ENCODE measurements at regions not wholly inside any gene's neighbourhood (a gene's known extent, or its start where the extent isn't known, plus 50 kb on each side); places are given as distances from the start of the nearest gene placed in this dataset.
"Not testable (repeated sequence)": the region's sequence is repeated elsewhere in the genome, so short reads cannot be mapped to it uniquely, and the experiment has no call there.

GRCh38 chr4:131644619-131645018 lies 1504.5 kb upstream of the PCDH10 start:
- H3K27ac ChIP-seq (ENCODE audit: low read depth, low read length): no peak overlapping the region
- H3K4me3 ChIP-seq (ENCODE audit: low read depth in 1 of 2, low read length in 2 of 2): no peak overlapping the region
- no peaks in the 10 kb centered on the region for H3K4me1 ChIP-seq (ENCODE audit: control insufficient read depth in 1 of 2, insufficient read depth in 2 of 2, low read length in 2 of 2)
- H3K9me3 ChIP-seq (ENCODE audit: control insufficient read depth in 1 of 2, low read length in 2 of 2): peaks cover 0 to 3% of the 10 kb centered on the region in 2 donors
- H3K9ac ChIP-seq (ENCODE audit: low read depth in 1 of 2, low read length in 2 of 2): no peak overlapping the region
- no peaks in the 10 kb centered on the region for H3K27me3 ChIP-seq (ENCODE audit: control insufficient read depth in 1 of 2, insufficient read depth in 2 of 2, low read length in 2 of 2)
- no peaks in the 10 kb centered on the region for H3K36me3 ChIP-seq (ENCODE audit: control insufficient read depth in 1 of 2, insufficient read depth in 2 of 2, low read length in 2 of 2)

GRCh38 chr4:131649227-131649626 lies 1499.9 kb upstream of the PCDH10 start:
- H3K36me3 ChIP-seq (ENCODE audit: control insufficient read depth in 1 of 2, insufficient read depth in 2 of 2, low read length in 2 of 2): no peaks in the 10 kb centered on the region
- no peak overlapping the region for H3K27ac ChIP-seq (ENCODE audit: low read depth, low read length)
- H3K9me3 ChIP-seq (ENCODE audit: control insufficient read depth in 1 of 2, low read length in 2 of 2): peaks cover 0 to 5% of the 10 kb centered on the region in 2 donors
- no peak overlapping the region for H3K9ac ChIP-seq (ENCODE audit: low read depth in 1 of 2, low read length in 2 of 2)
- H3K4me1 ChIP-seq (ENCODE audit: control insufficient read depth in 1 of 2, insufficient read depth in 2 of 2, low read length in 2 of 2): no peaks in the 10 kb centered on the region
- H3K27me3 ChIP-seq (ENCODE audit: control insufficient read depth in 1 of 2, insufficient read depth in 2 of 2, low read length in 2 of 2): no peaks in the 10 kb centered on the region
- H3K4me3 ChIP-seq (ENCODE audit: low read depth in 1 of 2, low read length in 2 of 2): no peak overlapping the region

DNA sequence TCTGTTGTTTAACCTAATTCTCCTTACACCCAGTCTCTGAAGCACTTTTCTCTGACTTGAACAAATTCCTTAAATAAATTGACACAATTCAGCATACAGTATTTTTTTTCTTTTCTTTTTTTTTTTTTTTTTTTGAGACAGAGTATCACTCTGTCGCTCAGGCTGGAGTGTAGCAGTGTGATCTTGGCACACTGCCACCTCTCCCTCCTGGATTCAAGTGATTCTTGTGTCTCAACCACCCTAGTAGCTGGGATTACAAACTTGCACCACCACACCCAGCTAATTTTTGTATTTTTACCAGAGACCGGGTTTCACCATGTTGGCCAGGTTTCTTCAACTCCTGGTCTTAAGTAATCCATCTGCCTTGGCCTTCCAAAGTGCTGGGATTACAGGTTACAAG lies 1498.1 kb upstream of the PCDH10 start:
- Histone ChIP-seq H3K27ac (ENCODE audit: low read depth, low read length) (no peak overlapping the region), H3K9ac (ENCODE audit: low read depth in 1 of 2, low read length in 2 of 2) (no peak overlapping the region), H3K36me3 (ENCODE audit: control insufficient read depth in 1 of 2, insufficient read depth in 2 of 2, low read length in 2 of 2) (no peaks in the 10 kb centered on the region), H3K4me1 (ENCODE audit: control insufficient read depth in 1 of 2, insufficient read depth in 2 of 2, low read length in 2 of 2) (no peaks in the 10 kb centered on the region), H3K9me3 (ENCODE audit: control insufficient read depth in 1 of 2, low read length in 2 of 2) (peaks cover 0 to 5% of the 10 kb centered on the region in 2 donors), H3K4me3 (ENCODE audit: low read depth in 1 of 2, low read length in 2 of 2) (no peak overlapping the region), H3K27me3 (ENCODE audit: control insufficient read depth in 1 of 2, insufficient read depth in 2 of 2, low read length in 2 of 2) (no peaks in the 10 kb centered on the region)

DNA sequence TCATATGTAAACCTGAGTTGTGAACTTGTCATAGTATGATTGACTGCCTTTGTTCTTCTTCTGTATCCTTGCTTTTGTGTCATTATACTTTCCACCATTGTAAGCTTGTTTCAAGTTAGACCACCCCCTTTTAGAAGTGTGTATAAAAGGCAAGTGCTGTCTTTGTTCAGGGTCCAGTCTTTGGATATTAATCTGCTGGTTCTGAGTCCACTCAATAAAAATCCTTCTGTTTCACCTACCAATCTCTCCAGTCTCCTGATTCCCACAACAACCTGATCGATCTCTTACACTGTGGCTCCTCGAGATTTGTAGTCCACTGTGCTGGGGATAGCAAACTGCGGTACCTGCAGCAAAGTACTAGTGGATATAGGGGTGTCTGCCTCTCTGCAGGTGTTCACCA lies 1465.8 kb upstream of the PCDH10 start:
- not testable (repeated sequence) for H3K4me1 ChIP-seq (ENCODE audit: control insufficient read depth in 1 of 2, insufficient read depth in 2 of 2, low read length in 2 of 2); H3K9ac ChIP-seq (ENCODE audit: low read depth in 1 of 2, low read length in 2 of 2); H3K4me3 ChIP-seq (ENCODE audit: low read depth in 1 of 2, low read length in 2 of 2); H3K27ac ChIP-seq (ENCODE audit: low read depth, low read length); H3K27me3 ChIP-seq (ENCODE audit: control insufficient read depth in 1 of 2, insufficient read depth in 2 of 2, low read length in 2 of 2); H3K9me3 ChIP-seq (ENCODE audit: control insufficient read depth in 1 of 2, low read length in 2 of 2); H3K36me3 ChIP-seq (ENCODE audit: control insufficient read depth in 1 of 2, insufficient read depth in 2 of 2, low read length in 2 of 2)

GRCh38 chr4:131721883-131722282 lies 1427.2 kb upstream of the PCDH10 start:
- Histone ChIP-seq H3K27me3 (ENCODE audit: control insufficient read depth in 1 of 2, insufficient read depth in 2 of 2, low read length in 2 of 2) (no peaks in the 10 kb centered on the region), H3K9ac (ENCODE audit: low read depth in 1 of 2, low read length in 2 of 2) (no peak overlapping the region), H3K4me3 (ENCODE audit: low read depth in 1 of 2, low read length in 2 of 2) (no peak overlapping the region), H3K4me1 (ENCODE audit: control insufficient read depth in 1 of 2, insufficient read depth in 2 of 2, low read length in 2 of 2) (no peaks in the 10 kb centered on the region), H3K36me3 (ENCODE audit: control insufficient read depth in 1 of 2, insufficient read depth in 2 of 2, low read length in 2 of 2) (no peaks in the 10 kb centered on the region), H3K27ac (ENCODE audit: low read depth, low read length) (no peak overlapping the region), H3K9me3 (ENCODE audit: control insufficient read depth in 1 of 2, low read length in 2 of 2) (no peaks in the 10 kb centered on the region)

DNA sequence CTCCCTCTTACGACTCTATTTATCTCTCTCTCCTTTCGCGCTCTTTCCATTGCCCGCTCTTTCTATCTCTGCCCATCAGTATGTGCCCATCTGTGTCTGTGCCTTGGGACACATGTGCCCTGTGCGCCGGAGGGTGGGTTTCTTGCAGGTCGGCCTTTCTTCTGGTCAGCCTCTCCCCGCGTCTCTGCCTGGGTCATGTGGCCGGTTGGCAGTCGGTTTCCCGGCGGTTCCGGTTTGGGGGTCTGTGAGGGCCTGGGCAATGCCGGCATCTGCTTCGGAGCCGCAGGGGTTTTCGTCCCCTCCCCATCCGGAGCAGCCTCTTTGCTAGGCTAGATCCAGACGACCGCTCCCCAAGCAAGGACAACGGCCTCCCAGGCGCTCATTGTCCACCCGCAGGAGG lies 1426.0 kb upstream of the PCDH10 start:
- not testable (repeated sequence) for H3K4me3 ChIP-seq (ENCODE audit: low read depth in 1 of 2, low read length in 2 of 2); H3K9me3 ChIP-seq (ENCODE audit: control insufficient read depth in 1 of 2, low read length in 2 of 2); H3K4me1 ChIP-seq (ENCODE audit: control insufficient read depth in 1 of 2, insufficient read depth in 2 of 2, low read length in 2 of 2); H3K27me3 ChIP-seq (ENCODE audit: control insufficient read depth in 1 of 2, insufficient read depth in 2 of 2, low read length in 2 of 2); H3K36me3 ChIP-seq (ENCODE audit: control insufficient read depth in 1 of 2, insufficient read depth in 2 of 2, low read length in 2 of 2); H3K9ac ChIP-seq (ENCODE audit: low read depth in 1 of 2, low read length in 2 of 2); H3K27ac ChIP-seq (ENCODE audit: low read depth, low read length)

DNA sequence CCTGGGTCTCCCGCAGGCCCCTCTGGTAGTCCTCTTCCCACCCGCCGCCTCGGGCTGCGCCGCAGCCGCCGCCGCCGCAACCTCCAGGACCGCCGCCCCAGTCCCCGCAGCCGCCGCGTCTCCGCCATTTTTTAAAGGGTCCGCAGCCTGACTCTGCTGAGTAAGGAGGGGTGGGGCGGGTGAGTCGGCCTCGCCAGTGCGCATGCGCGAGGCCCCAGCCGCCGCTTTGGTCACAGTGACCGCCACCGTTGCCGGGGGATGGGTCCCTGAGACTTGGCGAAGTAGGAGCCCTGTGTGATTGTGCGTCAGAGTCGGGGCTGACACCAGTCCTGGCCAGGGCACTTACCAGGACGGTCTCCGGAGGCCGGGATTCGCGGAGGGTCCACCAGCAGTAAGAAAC lies 1424.2 kb upstream of the PCDH10 start:
- not testable (repeated sequence) for H3K9ac ChIP-seq (ENCODE audit: low read depth in 1 of 2, low read length in 2 of 2); H3K27ac ChIP-seq (ENCODE audit: low read depth, low read length); H3K27me3 ChIP-seq (ENCODE audit: control insufficient read depth in 1 of 2, insufficient read depth in 2 of 2, low read length in 2 of 2); H3K36me3 ChIP-seq (ENCODE audit: control insufficient read depth in 1 of 2, insufficient read depth in 2 of 2, low read length in 2 of 2); H3K9me3 ChIP-seq (ENCODE audit: control insufficient read depth in 1 of 2, low read length in 2 of 2); H3K4me1 ChIP-seq (ENCODE audit: control insufficient read depth in 1 of 2, insufficient read depth in 2 of 2, low read length in 2 of 2)
- peak overlapping the region in 1 of 2 donors; percentile 36 for H3K4me3 ChIP-seq (ENCODE audit: low read depth in 1 of 2, low read length in 2 of 2)

DNA sequence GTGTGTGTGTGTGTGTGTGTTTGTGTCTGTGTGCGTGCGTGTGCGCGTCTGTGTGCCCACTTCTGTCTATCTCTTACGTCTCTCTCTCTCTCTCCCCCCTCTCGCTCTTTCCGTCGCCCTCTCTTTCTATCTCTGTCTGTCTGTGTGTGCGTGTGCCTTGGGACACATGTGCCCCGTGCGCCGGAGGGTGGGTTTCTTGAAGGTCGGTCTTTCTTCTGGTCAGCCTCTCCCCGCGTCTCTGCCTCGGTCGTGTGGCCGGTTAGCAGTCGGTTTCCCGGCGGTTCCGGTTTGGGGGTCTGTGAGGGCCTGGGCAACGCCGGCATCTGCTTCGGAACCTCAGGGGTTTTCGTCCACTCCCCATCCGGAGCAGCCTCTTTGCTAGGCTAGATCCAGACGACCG lies 1423.6 kb upstream of the PCDH10 start:
- not testable (repeated sequence) for H3K4me3 ChIP-seq (ENCODE audit: low read depth in 1 of 2, low read length in 2 of 2); H3K27ac ChIP-seq (ENCODE audit: low read depth, low read length); H3K4me1 ChIP-seq (ENCODE audit: control insufficient read depth in 1 of 2, insufficient read depth in 2 of 2, low read length in 2 of 2); H3K9me3 ChIP-seq (ENCODE audit: control insufficient read depth in 1 of 2, low read length in 2 of 2); H3K9ac ChIP-seq (ENCODE audit: low read depth in 1 of 2, low read length in 2 of 2); H3K36me3 ChIP-seq (ENCODE audit: control insufficient read depth in 1 of 2, insufficient read depth in 2 of 2, low read length in 2 of 2); H3K27me3 ChIP-seq (ENCODE audit: control insufficient read depth in 1 of 2, insufficient read depth in 2 of 2, low read length in 2 of 2)

DNA sequence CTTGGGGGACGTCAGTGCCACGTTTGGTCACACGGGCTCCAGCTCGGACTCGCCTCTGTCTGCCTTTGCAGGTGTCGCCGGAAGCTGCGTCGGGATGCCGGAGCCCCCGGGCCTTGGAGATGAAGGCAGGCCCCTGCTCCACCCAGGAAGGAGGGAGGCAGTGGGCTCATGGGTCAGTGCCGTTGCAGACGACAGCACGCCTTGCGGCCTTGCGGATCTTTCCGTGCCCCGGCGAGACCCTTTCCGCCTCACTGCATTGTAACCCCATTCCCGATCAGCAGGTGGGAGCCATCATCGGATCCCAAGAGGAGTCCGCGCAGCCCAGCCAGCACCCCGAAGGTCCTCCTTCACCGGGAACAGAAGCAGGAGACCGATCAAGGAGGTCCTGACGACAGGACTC lies 1422.2 kb upstream of the PCDH10 start:
- not testable (repeated sequence) for H3K36me3 ChIP-seq (ENCODE audit: control insufficient read depth in 1 of 2, insufficient read depth in 2 of 2, low read length in 2 of 2); H3K27me3 ChIP-seq (ENCODE audit: control insufficient read depth in 1 of 2, insufficient read depth in 2 of 2, low read length in 2 of 2); H3K27ac ChIP-seq (ENCODE audit: low read depth, low read length); H3K4me1 ChIP-seq (ENCODE audit: control insufficient read depth in 1 of 2, insufficient read depth in 2 of 2, low read length in 2 of 2); H3K4me3 ChIP-seq (ENCODE audit: low read depth in 1 of 2, low read length in 2 of 2); H3K9ac ChIP-seq (ENCODE audit: low read depth in 1 of 2, low read length in 2 of 2); H3K9me3 ChIP-seq (ENCODE audit: control insufficient read depth in 1 of 2, low read length in 2 of 2)

DNA sequence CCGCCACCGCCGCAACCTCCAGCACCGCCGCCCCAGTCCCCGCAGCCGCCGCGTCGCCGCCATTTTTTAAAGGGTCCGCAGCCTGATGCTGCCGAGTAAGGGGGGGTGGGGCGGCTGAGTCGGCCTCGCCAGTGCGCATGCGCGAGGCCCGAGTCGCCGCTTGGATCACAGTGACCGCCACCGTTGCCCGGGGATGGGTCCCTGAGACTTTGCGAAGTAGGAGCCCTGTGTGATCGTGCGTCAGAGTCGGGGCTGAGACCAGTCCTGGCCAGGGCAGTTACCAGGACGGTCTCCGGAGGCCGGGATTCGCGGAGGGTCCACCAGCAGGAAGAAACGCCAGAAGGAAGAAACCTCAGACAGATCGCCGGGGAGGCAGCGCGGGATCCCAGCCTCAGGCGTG lies 1421.7 kb upstream of the PCDH10 start:
- not testable (repeated sequence) for H3K27me3 ChIP-seq (ENCODE audit: control insufficient read depth in 1 of 2, insufficient read depth in 2 of 2, low read length in 2 of 2); H3K27ac ChIP-seq (ENCODE audit: low read depth, low read length); H3K9ac ChIP-seq (ENCODE audit: low read depth in 1 of 2, low read length in 2 of 2); H3K4me3 ChIP-seq (ENCODE audit: low read depth in 1 of 2, low read length in 2 of 2); H3K36me3 ChIP-seq (ENCODE audit: control insufficient read depth in 1 of 2, insufficient read depth in 2 of 2, low read length in 2 of 2); H3K4me1 ChIP-seq (ENCODE audit: control insufficient read depth in 1 of 2, insufficient read depth in 2 of 2, low read length in 2 of 2); H3K9me3 ChIP-seq (ENCODE audit: control insufficient read depth in 1 of 2, low read length in 2 of 2)

- not testable (repeated sequence) for H3K4me3 ChIP-seq (ENCODE audit: low read depth in 1 of 2, low read length in 2 of 2); H3K27ac ChIP-seq (ENCODE audit: low read depth, low read length); H3K9me3 ChIP-seq (ENCODE audit: control insufficient read depth in 1 of 2, low read length in 2 of 2); H3K9ac ChIP-seq (ENCODE audit: low read depth in 1 of 2, low read length in 2 of 2); H3K27me3 ChIP-seq (ENCODE audit: control insufficient read depth in 1 of 2, insufficient read depth in 2 of 2, low read length in 2 of 2); H3K36me3 ChIP-seq (ENCODE audit: control insufficient read depth in 1 of 2, insufficient read depth in 2 of 2, low read length in 2 of 2); H3K4me1 ChIP-seq (ENCODE audit: control insufficient read depth in 1 of 2, insufficient read depth in 2 of 2, low read length in 2 of 2)
These were observed 1419.9 kb upstream of the PCDH10 start for GRCh38 chr4:131729205-131729604.
